ENCODE measurements at regions not wholly inside any gene's neighbourhood (a gene's known extent, or its start where the extent isn't known, plus 50 kb on each side); places are given as distances from the start of the nearest gene placed in this dataset.
"Not testable (repeated sequence)": the region's sequence is repeated elsewhere in the genome, so short reads cannot be mapped to it uniquely, and the experiment has no call there.

DNA sequence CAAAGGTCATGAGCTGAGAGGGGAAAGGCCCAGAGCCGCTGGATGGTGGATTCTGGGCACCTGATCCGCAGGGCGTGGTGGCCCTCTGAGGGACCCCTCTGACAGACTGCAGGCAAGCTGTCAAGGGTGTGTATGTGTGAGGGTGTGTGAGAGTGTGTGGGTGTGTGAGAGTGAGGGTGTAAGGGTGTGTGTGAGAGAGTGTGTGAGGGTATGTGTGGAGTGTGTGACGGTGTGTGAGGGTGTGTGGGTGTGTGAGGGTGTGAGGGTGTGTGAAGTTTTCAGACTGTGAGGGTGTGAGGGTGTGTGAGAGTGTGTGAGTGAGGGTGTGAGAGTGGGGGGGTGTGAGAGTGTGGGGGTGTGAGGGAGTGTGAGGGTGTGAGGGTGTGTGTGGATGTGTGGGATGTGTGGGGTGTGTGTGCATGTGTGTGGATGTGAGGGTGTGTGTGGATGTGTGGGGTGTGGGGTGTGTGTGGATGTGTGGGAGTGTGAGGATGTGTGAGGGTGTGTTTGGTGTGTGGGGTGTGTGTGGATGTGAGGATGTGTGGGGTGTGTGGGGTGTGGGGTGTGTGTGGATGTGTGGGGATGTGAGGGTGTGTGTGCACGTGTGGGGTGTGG lies 156.7 kb downstream of the TMEM121 start:
- Mint-ChIP-seq H3K27me3 (no peaks in the 10 kb centered on the region), H3K4me3 (no peak overlapping the region), H3K27ac (no peak overlapping the region), H3K9me3 (ENCODE audit: low read depth) (peaks cover 4% of the 10 kb centered on the region), H3K36me3 (no peaks in the 10 kb centered on the region), H3K4me1 (no peaks in the 10 kb centered on the region)
- ATAC-seq (no peak), DNase-seq (peak; percentile 41)
- CTCF ChIA-PET, result no interaction called here

DNA sequence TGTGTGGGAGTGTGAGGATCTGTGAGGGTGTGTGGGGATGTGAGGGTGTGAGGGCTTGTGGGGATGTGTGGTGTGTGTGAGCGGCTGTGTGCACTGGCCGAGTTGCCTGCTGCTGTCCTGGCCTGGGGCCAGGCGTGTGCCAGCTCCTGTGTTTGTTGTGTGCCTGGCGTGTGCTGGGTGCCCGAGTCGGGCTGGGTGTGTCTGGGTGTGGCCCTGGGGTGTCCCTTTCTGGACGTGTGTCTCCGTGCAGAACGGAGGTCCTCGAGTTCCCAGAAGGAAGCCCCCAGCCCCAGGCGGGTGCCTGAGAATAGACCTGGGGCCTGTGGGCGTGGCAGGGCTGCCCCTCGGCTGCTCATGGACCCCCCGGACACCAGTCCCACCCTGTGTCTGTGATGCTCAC lies 157.7 kb downstream of the TMEM121 start:
- ATAC-seq; H3K36me3 Mint-ChIP-seq; H3K27me3 Mint-ChIP-seq; H3K4me1 Mint-ChIP-seq; H3K27ac Mint-ChIP-seq; H3K9me3 Mint-ChIP-seq (ENCODE audit: low read depth); H3K4me3 Mint-ChIP-seq; CTCF ChIA-PET: not testable (repeated sequence)
- peak; percentile 41 for DNase-seq

DNA sequence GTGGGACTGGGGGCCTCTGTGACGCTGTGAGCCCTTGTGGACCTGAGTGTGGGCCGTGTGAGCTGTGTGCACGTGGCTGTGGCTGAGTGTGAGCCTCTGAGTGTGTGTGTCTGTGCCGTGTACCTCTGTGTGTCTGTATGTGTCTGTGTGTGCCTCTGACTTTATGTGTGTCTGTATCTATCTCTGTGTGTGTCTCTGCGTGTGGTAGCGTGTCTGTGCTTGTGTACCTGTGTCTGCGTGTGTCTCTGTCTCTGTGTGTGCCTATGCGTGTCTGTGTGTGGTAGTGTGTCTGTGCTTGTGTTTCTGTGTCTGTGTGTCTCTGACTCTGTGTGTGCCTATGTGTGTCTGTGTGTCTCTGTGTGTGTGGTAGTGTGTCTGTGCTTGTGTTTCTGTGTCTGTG lies 158.2 kb downstream of the TMEM121 start:
- H3K36me3 Mint-ChIP-seq; H3K27ac Mint-ChIP-seq; H3K4me3 Mint-ChIP-seq; H3K9me3 Mint-ChIP-seq (ENCODE audit: low read depth); ATAC-seq; H3K4me1 Mint-ChIP-seq; CTCF ChIA-PET; H3K27me3 Mint-ChIP-seq: not testable (repeated sequence)
- DNase-seq, result peak; percentile 35

DNA sequence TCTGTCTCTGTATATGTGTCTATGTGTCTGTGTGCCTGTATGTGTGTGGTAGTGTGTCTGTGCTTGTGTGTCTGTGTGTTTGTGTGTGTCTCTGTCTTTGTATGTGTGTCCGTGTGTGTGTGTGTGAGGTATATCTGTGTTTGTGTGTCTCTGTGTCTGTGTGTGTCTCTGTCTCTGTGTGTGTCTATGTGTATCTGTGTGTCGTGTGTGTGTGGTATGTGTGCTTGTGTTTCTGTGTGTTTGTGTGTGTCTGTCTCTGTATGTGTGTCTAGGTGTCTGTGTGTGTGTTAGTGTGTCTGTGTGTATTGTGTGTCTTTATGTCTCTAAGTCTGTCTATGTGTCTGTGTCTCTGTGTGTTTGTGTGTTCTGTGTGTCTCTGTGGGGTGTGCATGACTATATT lies 158.6 kb downstream of the TMEM121 start:
- H3K4me3 Mint-ChIP-seq, result no peak overlapping the region
- H3K9me3 Mint-ChIP-seq (ENCODE audit: low read depth), result peaks cover 11% of the 10 kb centered on the region
- H3K4me1 Mint-ChIP-seq, result no peaks in the 10 kb centered on the region
- H3K27ac Mint-ChIP-seq, result no peak overlapping the region
- no peaks in the 10 kb centered on the region for H3K27me3 Mint-ChIP-seq
- no peaks in the 10 kb centered on the region for H3K36me3 Mint-ChIP-seq
- DNase-seq, result peak; percentile 7
- no peak for ATAC-seq
- CTCF ChIA-PET, result no interaction called here

DNA sequence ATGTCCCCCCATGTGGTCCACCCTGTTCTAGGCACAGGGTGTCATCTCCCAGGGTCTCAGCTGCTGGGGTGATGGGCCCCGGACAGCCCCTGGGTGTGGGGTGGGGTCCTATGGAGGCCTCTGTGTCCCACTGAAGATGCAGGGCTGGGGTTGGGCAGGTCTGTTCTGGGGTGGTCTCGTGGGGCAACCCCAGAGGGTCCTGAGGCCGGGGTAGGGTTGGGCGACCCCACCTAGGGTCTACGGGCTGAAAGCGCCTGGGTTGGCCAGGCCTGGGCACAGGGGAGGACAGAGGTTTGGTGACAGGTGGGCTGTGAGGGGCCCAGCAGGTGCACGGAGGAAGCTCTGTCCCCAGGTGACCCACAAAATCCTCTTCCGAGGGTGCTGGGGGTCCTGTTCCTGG lies 159.2 kb downstream of the TMEM121 start:
- CTCF ChIA-PET, DNase-seq, ATAC-seq, H3K36me3 Mint-ChIP-seq, H3K27ac Mint-ChIP-seq, H3K4me1 Mint-ChIP-seq, H3K27me3 Mint-ChIP-seq, H3K4me3 Mint-ChIP-seq: not testable (repeated sequence)
- peaks cover 17% of the 10 kb centered on the region for H3K9me3 Mint-ChIP-seq (ENCODE audit: low read depth)

DNA sequence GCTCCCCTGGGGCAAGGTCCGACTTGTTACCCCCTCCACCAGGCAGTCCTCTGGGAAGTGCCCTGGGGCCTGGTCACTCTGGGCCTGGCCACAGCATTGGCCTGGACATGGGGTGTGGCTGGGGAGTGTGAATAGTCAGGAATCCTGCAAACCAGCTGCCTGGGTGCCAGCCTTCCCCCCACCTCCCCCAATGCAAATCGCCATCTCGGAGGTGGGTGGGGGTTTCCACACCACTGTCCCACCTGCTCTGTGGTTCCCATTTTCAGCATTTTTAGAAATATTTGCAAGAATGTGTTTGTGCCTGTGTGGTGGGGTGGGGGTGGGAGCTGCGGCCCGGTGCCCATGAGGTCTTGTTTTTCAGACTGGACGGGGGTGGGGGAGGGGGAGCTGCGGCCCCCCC lies 159.7 kb downstream of the TMEM121 start:
- DNase-seq, H3K27ac Mint-ChIP-seq, H3K4me3 Mint-ChIP-seq, CTCF ChIA-PET, H3K4me1 Mint-ChIP-seq, ATAC-seq, H3K27me3 Mint-ChIP-seq, H3K36me3 Mint-ChIP-seq: not testable (repeated sequence)
- peaks cover 21% of the 10 kb centered on the region for H3K9me3 Mint-ChIP-seq (ENCODE audit: low read depth)

DNA sequence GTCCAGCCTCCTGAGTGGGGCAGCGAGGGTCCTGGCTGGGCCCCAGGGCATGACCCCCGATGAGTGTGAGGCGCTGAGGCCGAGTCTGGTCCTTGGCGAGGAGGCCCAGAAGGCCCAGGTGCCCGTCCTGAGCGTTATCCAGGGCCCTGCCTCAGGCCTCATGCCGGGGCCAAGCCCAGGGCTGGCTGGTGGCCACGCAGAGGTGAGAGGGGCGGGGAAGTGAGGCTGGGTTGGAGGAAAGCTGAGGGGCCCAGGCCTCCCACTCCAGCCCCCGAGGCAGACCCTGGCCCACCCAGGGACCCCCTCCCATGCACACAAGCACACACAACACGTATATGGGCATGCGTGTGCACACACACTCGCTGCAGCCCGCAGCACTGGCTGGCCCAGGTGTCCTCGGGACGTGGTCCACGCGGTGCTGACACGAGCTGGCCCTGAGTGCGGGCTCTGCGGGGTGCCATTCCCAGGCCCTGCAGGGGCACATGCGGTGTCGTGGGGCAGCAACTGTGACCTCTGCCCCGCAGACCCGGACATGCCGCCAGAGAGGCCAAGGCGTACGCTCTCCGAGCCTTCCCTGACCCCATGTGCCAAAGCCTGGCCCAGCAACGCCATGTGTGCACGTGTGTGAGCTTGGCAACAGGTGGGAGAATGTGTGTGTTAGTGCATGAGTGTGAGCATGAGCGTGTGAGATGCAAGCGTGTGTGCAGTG lies 160.2 kb downstream of the TMEM121 start:
- CTCF ChIA-PET, H3K4me3 Mint-ChIP-seq, H3K27me3 Mint-ChIP-seq, H3K36me3 Mint-ChIP-seq, H3K4me1 Mint-ChIP-seq, H3K27ac Mint-ChIP-seq: not testable (repeated sequence)
- peaks cover 21% of the 10 kb centered on the region for H3K9me3 Mint-ChIP-seq (ENCODE audit: low read depth)
- DNase-seq (peak; percentile 40), ATAC-seq (peak; percentile 17)

DNA sequence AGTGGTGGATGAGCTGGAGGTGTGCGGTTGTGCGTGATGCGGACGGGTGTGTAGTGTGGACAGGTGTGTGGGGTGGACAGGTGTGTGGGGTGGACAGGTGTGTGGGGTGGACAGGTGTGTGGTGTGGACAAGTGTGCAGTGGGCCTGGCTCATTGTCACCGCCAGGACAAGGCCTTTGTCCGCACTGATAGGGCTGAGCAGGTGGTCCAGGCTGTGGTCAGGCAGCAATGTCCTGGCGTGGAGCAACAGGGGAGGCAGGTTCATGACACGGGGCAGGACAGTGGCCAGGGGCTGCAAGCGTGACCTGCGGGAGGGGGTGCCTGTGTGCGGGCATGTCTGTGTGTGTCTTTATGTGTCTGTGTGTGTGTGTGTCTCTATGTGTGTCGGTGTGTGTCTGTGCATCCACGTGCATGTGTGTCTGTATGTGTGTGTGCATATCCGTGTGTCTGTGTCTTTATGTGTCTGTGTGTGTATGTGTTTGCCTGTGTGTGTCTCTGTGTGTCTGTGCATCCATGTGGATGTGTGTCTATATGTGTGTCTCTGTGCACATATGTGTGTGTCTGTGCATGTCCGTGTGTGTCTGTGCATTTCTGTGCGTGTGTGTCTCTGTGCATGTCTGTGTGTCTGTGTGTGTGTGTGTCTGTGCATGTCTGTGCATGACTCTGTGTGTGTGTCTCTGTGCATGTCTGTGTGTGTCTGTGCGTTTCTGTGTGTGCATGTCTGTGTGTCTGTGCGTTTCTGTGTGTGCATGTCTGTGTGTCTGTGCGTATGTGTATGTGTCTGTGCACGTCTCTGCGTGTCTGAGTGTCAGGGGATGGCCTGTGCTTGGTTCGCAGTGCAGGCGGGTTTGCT lies 161.0 kb downstream of the TMEM121 start:
- H3K27me3 Mint-ChIP-seq, H3K4me3 Mint-ChIP-seq, H3K4me1 Mint-ChIP-seq, ATAC-seq, CTCF ChIA-PET, H3K27ac Mint-ChIP-seq, H3K36me3 Mint-ChIP-seq: not testable (repeated sequence)
- H3K9me3 Mint-ChIP-seq (ENCODE audit: low read depth), result peaks cover 21% of the 10 kb centered on the region
- peak; percentile 39 for DNase-seq

DNA sequence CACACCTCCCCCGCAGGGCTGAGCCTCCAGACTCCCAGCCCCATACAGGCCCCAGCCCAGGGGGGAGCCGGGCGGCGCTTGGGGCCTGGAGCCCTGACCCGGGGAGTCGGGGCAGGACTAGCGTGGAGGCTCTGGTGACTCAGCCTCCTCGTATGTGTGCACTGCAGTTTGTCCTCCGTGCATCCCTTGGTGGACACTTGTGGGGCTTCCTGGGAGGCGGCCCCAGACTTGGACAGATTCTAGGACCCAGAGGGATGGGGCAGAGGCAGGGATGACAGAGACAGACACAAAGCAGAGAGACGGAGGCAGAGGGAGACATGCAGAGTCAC lies 161.6 kb downstream of the TMEM121 start:
- H3K9me3 Mint-ChIP-seq (ENCODE audit: low read depth), result peaks cover 21% of the 10 kb centered on the region
- H3K27ac Mint-ChIP-seq, H3K36me3 Mint-ChIP-seq, H3K27me3 Mint-ChIP-seq, H3K4me3 Mint-ChIP-seq, CTCF ChIA-PET, H3K4me1 Mint-ChIP-seq: not testable (repeated sequence)
- DNase-seq, result peak; percentile 44
- ATAC-seq, result peak; percentile 61

DNA sequence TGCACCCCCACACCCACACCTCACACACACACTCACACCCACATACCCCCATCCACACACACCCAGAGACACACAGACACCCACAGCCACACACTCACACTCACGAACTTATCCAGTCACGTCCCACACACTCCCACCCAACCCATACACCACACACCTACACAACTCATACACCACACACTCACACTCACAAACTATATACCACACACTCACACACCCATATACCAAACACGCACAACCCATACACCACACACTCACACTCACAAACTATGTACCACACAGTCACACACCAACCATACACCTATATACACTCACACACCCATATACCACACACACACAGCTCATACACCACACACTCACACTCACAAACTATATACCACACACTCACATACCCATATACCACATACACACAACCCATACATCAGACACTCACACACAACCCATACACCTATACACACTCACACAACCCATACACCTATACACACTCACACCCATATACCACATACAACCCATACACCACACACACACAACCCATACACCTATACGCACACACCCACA lies 162.4 kb downstream of the TMEM121 start:
- H3K9me3 Mint-ChIP-seq (ENCODE audit: low read depth), result peaks cover 23% of the 10 kb centered on the region
- H3K27ac Mint-ChIP-seq, ATAC-seq, H3K27me3 Mint-ChIP-seq, CTCF ChIA-PET, H3K4me3 Mint-ChIP-seq, DNase-seq, H3K4me1 Mint-ChIP-seq, H3K36me3 Mint-ChIP-seq: not testable (repeated sequence)

DNA sequence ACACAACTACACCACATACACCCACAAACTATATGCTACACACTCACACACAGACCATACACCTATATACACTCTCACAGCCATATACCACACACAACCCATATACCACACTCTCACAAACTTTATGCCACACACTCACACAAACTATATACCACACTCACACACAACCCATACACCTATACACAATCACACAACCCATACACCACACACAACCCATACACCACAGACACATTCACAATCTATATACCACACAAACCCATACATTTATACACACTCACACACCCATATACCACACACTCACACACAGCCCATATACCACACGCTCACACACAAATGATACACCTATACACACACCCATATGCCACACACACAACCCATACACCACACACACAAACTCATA lies 163.3 kb downstream of the TMEM121 start:
- CTCF ChIA-PET, result no interaction called here
- ATAC-seq (no peak), DNase-seq (no peak)
- Mint-ChIP-seq H3K27ac (no peak overlapping the region), H3K36me3 (no peaks in the 10 kb centered on the region), H3K9me3 (ENCODE audit: low read depth) (peaks cover 21% of the 10 kb centered on the region), H3K27me3 (peaks cover 11% of the 10 kb centered on the region), H3K4me3 (no peak overlapping the region), H3K4me1 (peaks cover 3% of the 10 kb centered on the region)

DNA sequence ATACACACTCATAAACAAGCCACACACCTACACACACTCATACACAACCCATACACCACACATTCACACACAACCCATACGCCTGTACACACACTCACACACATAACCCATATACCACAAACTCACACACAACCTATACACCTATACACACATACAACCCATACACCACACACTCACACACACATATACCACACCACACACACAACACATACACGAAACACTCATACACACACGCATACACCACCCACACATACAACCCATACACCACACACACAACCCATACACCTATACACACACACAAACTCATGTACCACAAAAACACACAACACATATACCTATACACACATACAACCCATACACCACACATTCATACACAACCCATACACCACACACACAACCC lies 164.3 kb downstream of the TMEM121 start:
- no peak overlapping the region for H3K4me3 Mint-ChIP-seq
- H3K9me3 Mint-ChIP-seq (ENCODE audit: low read depth), result peaks cover 19% of the 10 kb centered on the region
- DNase-seq, result peak; percentile 14
- no peak for ATAC-seq
- peaks cover 18% of the 10 kb centered on the region for H3K27me3 Mint-ChIP-seq
- H3K27ac Mint-ChIP-seq, result no peak overlapping the region
- CTCF ChIA-PET, result no interaction called here
- H3K4me1 Mint-ChIP-seq, result peaks cover 9% of the 10 kb centered on the region
- H3K36me3 Mint-ChIP-seq, result peaks cover 2% of the 10 kb centered on the region

DNA sequence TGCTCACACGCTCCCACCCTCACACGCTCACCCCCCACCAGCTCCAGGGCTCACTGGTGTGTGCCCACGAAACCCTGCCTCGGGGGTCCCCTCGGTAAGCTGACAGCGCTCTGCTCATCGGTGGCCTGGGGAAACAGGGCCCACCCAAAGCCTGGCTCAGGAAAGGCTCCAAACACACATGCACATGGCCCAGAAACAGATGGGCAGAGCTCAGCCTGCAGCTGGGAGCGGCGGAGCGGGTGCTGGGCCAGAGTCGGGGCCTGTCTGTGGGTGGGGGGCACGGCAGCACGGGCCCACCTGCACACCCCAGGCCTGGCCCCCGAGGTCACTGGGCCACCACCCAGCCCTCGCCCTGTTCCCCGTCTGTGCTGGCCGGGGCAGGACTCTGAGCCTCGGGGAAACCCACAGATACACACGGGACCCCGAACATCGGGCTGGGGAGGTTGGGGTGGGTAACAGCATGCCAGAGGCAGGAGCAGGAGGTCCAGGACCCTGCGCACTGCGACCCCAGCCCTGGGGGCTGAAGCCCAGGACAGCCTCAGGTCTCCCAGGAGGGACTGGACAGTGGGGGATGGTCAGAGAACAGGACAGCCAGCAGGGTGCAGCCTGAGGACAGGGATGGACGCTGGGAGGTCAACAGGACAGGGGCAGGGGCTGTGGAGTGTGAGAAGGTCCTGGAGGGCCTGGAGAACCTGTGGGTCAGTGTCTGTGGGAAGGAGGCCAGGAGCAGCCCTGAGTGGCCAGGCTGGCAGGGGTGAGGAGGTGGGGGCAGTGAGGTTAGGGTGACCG lies 165.1 kb downstream of the TMEM121 start:
- peak; percentile 39 for DNase-seq
- Mint-ChIP-seq H3K27me3 (peaks cover 18% of the 10 kb centered on the region), H3K9me3 (ENCODE audit: low read depth) (peaks cover 19% of the 10 kb centered on the region)
- H3K4me1 Mint-ChIP-seq, H3K27ac Mint-ChIP-seq, H3K36me3 Mint-ChIP-seq, CTCF ChIA-PET, ATAC-seq, H3K4me3 Mint-ChIP-seq: not testable (repeated sequence)

All from activated CD8-positive, alpha-beta memory T cell treated with anti-CD3 and anti-CD28 coated beads, Interleukin-2, amount 10 ng/mL, durations not matched to agents 7 days and 5 days (primary cell).